Panc1 (cell line): ENCODE measurements at regions not wholly inside any gene's neighbourhood (a gene's known extent, or its start where the extent isn't known, plus 50 kb on each side); places are given as distances from the start of the nearest gene placed in this dataset.

Source experiments
- POLR2AphosphoS5 ChIP-seq: IDR thresholded peaks from 2 replicates; pipeline ENCODE4 v1.6.1; 2012; ENCODE audit warnings: mild to moderate bottlenecking, low read depth, low read length, moderate library complexity
- SIN3A ChIP-seq: IDR thresholded peaks from 2 replicates; pipeline ENCODE4 v1.6.1; 2012; ENCODE audit warnings: low read depth, mild to moderate bottlenecking, low read length, moderate library complexity, borderline replicate concordance; ENCODE audit not compliant: insufficient read depth
- TF ChIP-seq, protein P1 (sequence below): fragments of 450-650 bp; IDR thresholded peaks from 2 replicates; pipeline ENCODE4 v1.5.1; 2017; ENCODE audit warnings: mild to moderate bottlenecking
- TF ChIP-seq, protein P2 (sequence below), 2 experiments: IDR thresholded peaks; 2 replicates each; pipeline ENCODE4 v1.6.1; 2011 to 2012; ENCODE audit warnings: low read depth in 2 of 2, control low read depth in 1 of 2, low read length in 1 of 2, mild to moderate bottlenecking in 1 of 2, moderate library complexity in 1 of 2; ENCODE audit not compliant: insufficient read depth in 1 of 2

GRCh38 chr14:34030864-34031263, 80.0 kb upstream of the EGLN3 start:
- TF ChIP-seq POLR2AphosphoS5 (no peak), SIN3A (no peak)
- TF ChIP-seq, protein P1, sequence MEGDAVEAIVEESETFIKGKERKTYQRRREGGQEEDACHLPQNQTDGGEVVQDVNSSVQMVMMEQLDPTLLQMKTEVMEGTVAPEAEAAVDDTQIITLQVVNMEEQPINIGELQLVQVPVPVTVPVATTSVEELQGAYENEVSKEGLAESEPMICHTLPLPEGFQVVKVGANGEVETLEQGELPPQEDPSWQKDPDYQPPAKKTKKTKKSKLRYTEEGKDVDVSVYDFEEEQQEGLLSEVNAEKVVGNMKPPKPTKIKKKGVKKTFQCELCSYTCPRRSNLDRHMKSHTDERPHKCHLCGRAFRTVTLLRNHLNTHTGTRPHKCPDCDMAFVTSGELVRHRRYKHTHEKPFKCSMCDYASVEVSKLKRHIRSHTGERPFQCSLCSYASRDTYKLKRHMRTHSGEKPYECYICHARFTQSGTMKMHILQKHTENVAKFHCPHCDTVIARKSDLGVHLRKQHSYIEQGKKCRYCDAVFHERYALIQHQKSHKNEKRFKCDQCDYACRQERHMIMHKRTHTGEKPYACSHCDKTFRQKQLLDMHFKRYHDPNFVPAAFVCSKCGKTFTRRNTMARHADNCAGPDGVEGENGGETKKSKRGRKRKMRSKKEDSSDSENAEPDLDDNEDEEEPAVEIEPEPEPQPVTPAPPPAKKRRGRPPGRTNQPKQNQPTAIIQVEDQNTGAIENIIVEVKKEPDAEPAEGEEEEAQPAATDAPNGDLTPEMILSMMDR: no peak
- TF ChIP-seq, protein P2, sequence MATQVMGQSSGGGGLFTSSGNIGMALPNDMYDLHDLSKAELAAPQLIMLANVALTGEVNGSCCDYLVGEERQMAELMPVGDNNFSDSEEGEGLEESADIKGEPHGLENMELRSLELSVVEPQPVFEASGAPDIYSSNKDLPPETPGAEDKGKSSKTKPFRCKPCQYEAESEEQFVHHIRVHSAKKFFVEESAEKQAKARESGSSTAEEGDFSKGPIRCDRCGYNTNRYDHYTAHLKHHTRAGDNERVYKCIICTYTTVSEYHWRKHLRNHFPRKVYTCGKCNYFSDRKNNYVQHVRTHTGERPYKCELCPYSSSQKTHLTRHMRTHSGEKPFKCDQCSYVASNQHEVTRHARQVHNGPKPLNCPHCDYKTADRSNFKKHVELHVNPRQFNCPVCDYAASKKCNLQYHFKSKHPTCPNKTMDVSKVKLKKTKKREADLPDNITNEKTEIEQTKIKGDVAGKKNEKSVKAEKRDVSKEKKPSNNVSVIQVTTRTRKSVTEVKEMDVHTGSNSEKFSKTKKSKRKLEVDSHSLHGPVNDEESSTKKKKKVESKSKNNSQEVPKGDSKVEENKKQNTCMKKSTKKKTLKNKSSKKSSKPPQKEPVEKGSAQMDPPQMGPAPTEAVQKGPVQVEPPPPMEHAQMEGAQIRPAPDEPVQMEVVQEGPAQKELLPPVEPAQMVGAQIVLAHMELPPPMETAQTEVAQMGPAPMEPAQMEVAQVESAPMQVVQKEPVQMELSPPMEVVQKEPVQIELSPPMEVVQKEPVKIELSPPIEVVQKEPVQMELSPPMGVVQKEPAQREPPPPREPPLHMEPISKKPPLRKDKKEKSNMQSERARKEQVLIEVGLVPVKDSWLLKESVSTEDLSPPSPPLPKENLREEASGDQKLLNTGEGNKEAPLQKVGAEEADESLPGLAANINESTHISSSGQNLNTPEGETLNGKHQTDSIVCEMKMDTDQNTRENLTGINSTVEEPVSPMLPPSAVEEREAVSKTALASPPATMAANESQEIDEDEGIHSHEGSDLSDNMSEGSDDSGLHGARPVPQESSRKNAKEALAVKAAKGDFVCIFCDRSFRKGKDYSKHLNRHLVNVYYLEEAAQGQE (IDR thresholded peaks at IDR 0.05; ENCODE audit: insufficient read depth in 1 of 2, low read depth in 2 of 2, low read length in 1 of 2): no peak
